ENCODE measurements at regions not wholly inside any gene's neighbourhood (a gene's known extent, or its start where the extent isn't known, plus 50 kb on each side); places are given as distances from the start of the nearest gene placed in this dataset.

DNA sequence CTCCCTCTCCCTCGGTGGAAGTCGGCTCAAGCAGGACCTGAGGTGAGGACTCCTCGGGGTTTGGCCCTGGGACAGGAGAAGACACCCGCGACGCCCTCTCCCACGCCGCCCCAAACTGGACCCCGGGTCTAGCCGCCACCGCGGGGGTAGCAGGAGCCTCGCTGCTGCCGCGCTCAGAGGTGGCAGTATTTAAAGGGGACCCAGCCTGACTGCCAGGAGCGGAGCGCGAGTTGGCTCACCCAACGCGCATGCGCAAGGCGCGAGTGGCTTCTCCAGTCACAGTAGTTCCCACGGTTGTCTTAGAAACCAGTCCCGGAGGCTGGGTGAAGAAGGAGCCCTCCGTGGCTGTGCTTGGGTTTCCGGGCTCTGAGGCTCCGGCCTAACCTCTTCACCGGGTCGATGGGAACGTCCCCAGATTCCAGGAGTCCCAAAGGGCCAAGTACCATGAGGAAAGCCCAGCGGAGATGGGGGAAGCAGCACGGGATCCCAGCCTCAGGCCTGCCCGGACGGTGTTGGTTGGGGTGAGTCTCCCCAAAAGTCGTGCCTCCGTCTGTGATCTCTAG is 477.8 kb downstream of the SPATA31A7 start:
- TF ChIP-seq CTCF (IDR thresholded peaks at IDR 0.05; ENCODE audit: low read depth, low read length) (no peak), MYC (IDR thresholded peaks at IDR 0.05; ENCODE audit: low read depth, low read length) (no peak), POLR2A (IDR thresholded peaks at IDR 0.05; ENCODE audit: extremely low read depth, insufficient read length) (no peak), MAX (IDR thresholded peaks at IDR 0.05; ENCODE audit: low read depth, low read length) (no peak)
